Osteoblast (primary cell): ENCODE measurements at regions not wholly inside any gene's neighbourhood (a gene's known extent, or its start where the extent isn't known, plus 50 kb on each side); places are given as distances from the start of the nearest gene placed in this dataset.

ENCODE experiments used
- DNase-seq: peaks from one replicate; pipeline ENCODE4 v3.0.0; 2011; ENCODE audit warnings: low spot score, mixed read lengths; ENCODE audit not compliant: insufficient read length; ENCODE audit errors: missing footprints
- H2AFZ ChIP-seq: 2 replicates; pipeline ENCODE4 v1.6.0; 2011; ENCODE audit warnings: mild to moderate bottlenecking, low read length
- H3K27ac ChIP-seq: 2 replicates; pipeline ENCODE4 v1.5.1; 2011; ENCODE audit warnings: mild to moderate bottlenecking, low read depth, low read length, moderate library complexity
- H3K27me3 ChIP-seq: 2 replicates; pipeline ENCODE4 v1.6.0; 2012; ENCODE audit warnings: mild to moderate bottlenecking, control low read depth, inconsistent platforms, low read length, moderate library complexity; ENCODE audit not compliant: insufficient read depth
- H3K36me3 ChIP-seq: 2 replicates; pipeline ENCODE4 v1.5.1; 2011; ENCODE audit warnings: mild to moderate bottlenecking, low read length, control low read depth, moderate library complexity; ENCODE audit not compliant: insufficient read depth
- H3K4me1 ChIP-seq: 2 replicates; pipeline ENCODE4 v1.5.1; 2011; ENCODE audit warnings: mild to moderate bottlenecking, low read length, control low read depth, moderate library complexity; ENCODE audit not compliant: insufficient read depth
- H3K4me2 ChIP-seq: 2 replicates; pipeline ENCODE4 v1.6.0; 2011; ENCODE audit warnings: mild to moderate bottlenecking, low read length; ENCODE audit not compliant: insufficient read depth
- H3K4me3 ChIP-seq: fragments of 200-600 bp; sonication (generic); 3 replicates; pipeline ENCODE4 v1.5.1; 2012; ENCODE audit warnings: mild to moderate bottlenecking, low read length, inconsistent platforms; ENCODE audit not compliant: insufficient read depth
- H3K79me2 ChIP-seq: 2 replicates; pipeline ENCODE4 v1.6.0; 2012; ENCODE audit warnings: mild to moderate bottlenecking, low read length, control low read depth, inconsistent platforms; ENCODE audit not compliant: insufficient read depth
- H3K9me3 ChIP-seq: 2 replicates; pipeline ENCODE4 v1.5.1; 2011; ENCODE audit warnings: low read depth, low read length, control low read depth
- H4K20me1 ChIP-seq: 2 replicates; pipeline ENCODE4 v1.6.0; 2012; ENCODE audit warnings: mild to moderate bottlenecking, low read length, control low read depth; ENCODE audit not compliant: insufficient read depth
- CTCF ChIP-seq: IDR thresholded peaks from 2 replicates; pipeline ENCODE4 v1.5.1; 2011; ENCODE audit warnings: mild to moderate bottlenecking, low read depth, low read length, moderate library complexity; ENCODE audit errors: extremely low read depth

GRCh38 chr12:114933428-114934160, 249.6 kb upstream of the TBX3 start:
- no peaks in the 10 kb centered on the region for H4K20me1 ChIP-seq
- peak overlapping the region; percentile 44 for H3K27ac ChIP-seq
- H3K36me3 ChIP-seq: no peaks in the 10 kb centered on the region
- DNase-seq: peak; percentile 91
- no peak overlapping the region for H2AFZ ChIP-seq
- peak overlapping the region; percentile 17 for H3K4me3 ChIP-seq
- H3K79me2 ChIP-seq: no peaks in the 10 kb centered on the region
- peaks cover 14% of the 10 kb centered on the region for H3K4me1 ChIP-seq
- peak overlapping the region; percentile 56 for H3K4me2 ChIP-seq
- peaks cover 2% of the 10 kb centered on the region for H3K9me3 ChIP-seq
- H3K27me3 ChIP-seq: no peaks in the 10 kb centered on the region
- no peak for TF ChIP-seq CTCF

GRCh38 chr12:114932806-114933205, 248.8 kb upstream of the TBX3 start:
- Histone ChIP-seq H3K9me3 (peaks cover 2% of the 10 kb centered on the region), H3K79me2 (no peaks in the 10 kb centered on the region), H3K27ac (peak overlapping the region; percentile 44), H3K4me1 (peaks cover 14% of the 10 kb centered on the region), H4K20me1 (no peaks in the 10 kb centered on the region), H3K4me2 (no peak overlapping the region), H3K27me3 (no peaks in the 10 kb centered on the region), H2AFZ (no peak overlapping the region), H3K36me3 (no peaks in the 10 kb centered on the region), H3K4me3 (no peak overlapping the region)
- no peak for TF ChIP-seq CTCF
- no peak for DNase-seq

GRCh38 chr12:114931025-114931424, 247.1 kb upstream of the TBX3 start:
- Histone ChIP-seq H3K4me3 (no peak overlapping the region), H3K4me2 (no peak overlapping the region), H4K20me1 (no peaks in the 10 kb centered on the region), H3K9me3 (peaks cover 2% of the 10 kb centered on the region), H3K79me2 (no peaks in the 10 kb centered on the region), H3K4me1 (peaks cover 14% of the 10 kb centered on the region), H3K27ac (no peak overlapping the region), H2AFZ (no peak overlapping the region), H3K27me3 (no peaks in the 10 kb centered on the region), H3K36me3 (no peaks in the 10 kb centered on the region)
- DNase-seq: no peak
- no peak for TF ChIP-seq CTCF

- Histone ChIP-seq H3K36me3 (no peaks in the 10 kb centered on the region), H3K4me1 (peaks cover 4% of the 10 kb centered on the region), H3K9me3 (peaks cover 2% of the 10 kb centered on the region), H3K4me3 (no peak overlapping the region), H2AFZ (no peak overlapping the region), H3K4me2 (no peak overlapping the region), H3K79me2 (no peaks in the 10 kb centered on the region), H4K20me1 (no peaks in the 10 kb centered on the region), H3K27me3 (no peaks in the 10 kb centered on the region), H3K27ac (no peak overlapping the region)
- no peak for TF ChIP-seq CTCF
- no peak for DNase-seq
Observed at GRCh38 chr12:114926341-114926740, 242.4 kb upstream of the TBX3 start.
